ENCODE measurements at regions not wholly inside any gene's neighbourhood (a gene's known extent, or its start where the extent isn't known, plus 50 kb on each side); places are given as distances from the start of the nearest gene placed in this dataset.

DNA sequence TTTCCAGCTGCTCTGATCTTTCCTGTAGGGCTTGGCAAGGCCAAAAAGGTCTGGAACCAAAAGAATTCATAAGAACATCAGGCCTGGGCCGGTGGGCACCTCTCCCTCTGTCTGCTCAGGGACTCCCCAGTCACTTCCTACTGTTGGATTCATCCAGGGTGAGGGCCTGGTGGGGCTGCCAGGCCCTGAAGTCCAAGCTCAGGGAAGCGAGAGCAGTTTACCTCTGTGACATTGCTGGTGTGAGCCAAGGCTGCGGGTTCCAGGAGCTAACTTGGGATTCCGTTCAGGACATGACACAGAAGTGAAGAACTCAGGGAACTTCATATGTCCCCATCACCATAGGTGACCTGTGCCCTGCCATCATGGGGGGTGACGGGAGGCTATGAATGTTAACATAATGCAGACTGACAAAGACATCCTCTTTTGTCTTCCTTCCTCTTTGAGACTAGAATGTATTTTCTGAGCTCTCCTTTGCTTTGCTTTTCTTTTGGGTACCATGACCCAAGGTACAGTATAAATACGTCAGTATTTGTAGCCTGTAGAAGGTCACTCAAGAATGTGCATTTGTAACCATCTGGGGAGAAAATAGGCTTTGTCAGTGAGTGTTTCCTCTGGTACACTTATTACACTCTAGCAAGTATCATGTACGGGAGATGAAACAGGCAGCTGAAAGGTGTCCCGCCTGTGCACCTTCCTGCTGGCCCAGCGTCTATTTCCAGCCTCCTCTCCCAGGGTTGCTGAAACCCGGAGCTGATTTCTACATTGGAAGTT lies 130.5 kb upstream of the SLC1A4 start:
- TF ChIP-seq, protein P1, sequence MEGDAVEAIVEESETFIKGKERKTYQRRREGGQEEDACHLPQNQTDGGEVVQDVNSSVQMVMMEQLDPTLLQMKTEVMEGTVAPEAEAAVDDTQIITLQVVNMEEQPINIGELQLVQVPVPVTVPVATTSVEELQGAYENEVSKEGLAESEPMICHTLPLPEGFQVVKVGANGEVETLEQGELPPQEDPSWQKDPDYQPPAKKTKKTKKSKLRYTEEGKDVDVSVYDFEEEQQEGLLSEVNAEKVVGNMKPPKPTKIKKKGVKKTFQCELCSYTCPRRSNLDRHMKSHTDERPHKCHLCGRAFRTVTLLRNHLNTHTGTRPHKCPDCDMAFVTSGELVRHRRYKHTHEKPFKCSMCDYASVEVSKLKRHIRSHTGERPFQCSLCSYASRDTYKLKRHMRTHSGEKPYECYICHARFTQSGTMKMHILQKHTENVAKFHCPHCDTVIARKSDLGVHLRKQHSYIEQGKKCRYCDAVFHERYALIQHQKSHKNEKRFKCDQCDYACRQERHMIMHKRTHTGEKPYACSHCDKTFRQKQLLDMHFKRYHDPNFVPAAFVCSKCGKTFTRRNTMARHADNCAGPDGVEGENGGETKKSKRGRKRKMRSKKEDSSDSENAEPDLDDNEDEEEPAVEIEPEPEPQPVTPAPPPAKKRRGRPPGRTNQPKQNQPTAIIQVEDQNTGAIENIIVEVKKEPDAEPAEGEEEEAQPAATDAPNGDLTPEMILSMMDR (IDR thresholded peaks at IDR 0.05; ENCODE audit: low read depth, low read length) = no peak
- no peak for TF ChIP-seq POLR2A (IDR thresholded peaks at IDR 0.05; ENCODE audit: extremely low read depth, insufficient read length)
- TF ChIP-seq, protein P2, sequence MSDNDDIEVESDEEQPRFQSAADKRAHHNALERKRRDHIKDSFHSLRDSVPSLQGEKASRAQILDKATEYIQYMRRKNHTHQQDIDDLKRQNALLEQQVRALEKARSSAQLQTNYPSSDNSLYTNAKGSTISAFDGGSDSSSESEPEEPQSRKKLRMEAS (IDR thresholded peaks at IDR 0.05; ENCODE audit: low read depth, low read length) = no peak
- no peak for TF ChIP-seq MYC (IDR thresholded peaks at IDR 0.05; ENCODE audit: low read depth, low read length)

Data from NB4 (cell line).